ENCODE measurements at regions not wholly inside any gene's neighbourhood (a gene's known extent, or its start where the extent isn't known, plus 50 kb on each side); places are given as distances from the start of the nearest gene placed in this dataset.
"Not testable (repeated sequence)": the region's sequence is repeated elsewhere in the genome, so short reads cannot be mapped to it uniquely, and the experiment has no call there.

- no peak for DNase-seq (ENCODE audit: low spot score)
These were observed 443.1 kb upstream of the FMR1 start for GRCh38 chrX:147468600-147468999.

DNA sequence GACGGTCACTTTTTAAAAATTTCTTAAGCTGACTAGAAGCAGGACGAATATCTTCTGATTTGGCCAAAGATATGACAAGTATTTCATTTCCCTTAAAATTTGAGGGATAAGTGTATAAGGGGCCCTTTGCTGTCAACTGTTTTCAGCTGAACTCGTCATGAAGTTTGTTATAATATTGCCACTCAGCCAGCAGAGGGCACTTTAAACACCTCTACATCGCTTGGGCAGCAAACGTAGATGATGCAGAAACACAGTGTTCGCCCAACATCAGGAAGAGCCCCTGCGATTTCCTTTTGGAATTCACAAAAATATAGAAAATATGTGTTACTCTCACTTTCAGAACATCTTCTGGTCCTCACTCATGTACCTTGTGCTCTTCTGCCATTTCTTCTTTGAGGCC is 435.7 kb upstream of the FMR1 start:
- peak; percentile 2 for DNase-seq (ENCODE audit: low spot score)

DNA sequence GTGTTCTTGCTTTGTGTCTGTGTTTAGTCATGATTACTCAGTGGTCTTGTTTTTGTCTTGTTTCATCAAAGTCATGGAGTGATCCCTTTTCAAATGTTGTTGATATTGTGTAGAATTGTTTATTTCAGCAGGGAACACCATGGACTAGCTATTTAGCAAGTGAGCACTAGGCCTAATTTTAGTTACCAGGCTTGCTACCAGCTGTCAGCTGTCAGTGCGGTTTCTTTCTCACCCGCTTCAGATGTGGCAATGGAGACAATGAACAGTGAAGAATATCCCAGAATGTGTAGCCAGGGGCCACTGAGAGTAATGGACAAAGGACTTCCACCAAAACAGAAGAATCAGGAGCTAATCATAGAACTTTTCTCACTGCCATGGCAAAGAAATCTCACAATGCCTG is 432.8 kb upstream of the FMR1 start:
- DNase-seq (ENCODE audit: low spot score), result no peak

DNA sequence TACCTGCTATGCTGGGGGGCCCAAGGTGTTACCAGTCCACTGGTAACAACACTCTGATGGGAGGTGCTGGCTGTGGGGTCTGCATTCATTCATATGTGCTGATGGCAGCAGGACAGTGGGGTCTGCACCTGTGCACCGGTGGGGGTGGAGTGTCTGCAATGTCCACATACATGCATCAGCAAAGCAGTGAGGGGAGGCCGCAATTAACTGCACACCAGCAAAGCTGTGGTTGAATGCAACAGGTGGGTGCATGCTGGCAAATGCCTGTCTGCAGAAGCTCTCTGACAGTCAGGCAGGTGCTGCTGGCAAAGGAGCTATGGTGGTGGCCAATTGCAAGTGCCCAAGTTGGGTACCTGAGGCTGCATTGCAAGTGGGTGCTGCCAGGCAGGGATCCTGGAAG is 426.5 kb upstream of the FMR1 start:
- DNase-seq (ENCODE audit: low spot score), result no peak

DNA sequence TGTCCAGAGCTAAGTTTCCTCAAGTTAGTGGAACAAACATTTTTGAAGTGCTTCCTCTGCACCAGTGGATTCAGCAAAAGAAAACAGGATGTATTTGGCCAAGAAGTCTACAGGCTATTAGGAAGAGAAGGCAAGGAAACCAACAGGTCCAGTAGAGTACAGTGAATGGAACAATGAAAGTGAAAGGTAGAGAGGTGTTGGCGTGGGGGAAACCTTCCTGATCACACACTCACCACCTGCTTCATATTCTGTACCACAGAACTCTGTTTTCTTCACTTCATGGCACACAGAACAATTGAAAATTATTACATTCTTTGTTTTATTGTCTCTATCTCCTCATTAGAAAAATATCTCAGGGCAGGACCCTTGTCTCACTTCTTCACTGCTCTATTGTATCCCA is 417.4 kb upstream of the FMR1 start:
- DNase-seq (ENCODE audit: low spot score), result no peak

- DNase-seq (ENCODE audit: low spot score), result no peak
These were observed 412.9 kb upstream of the FMR1 start for GRCh38 chrX:147498796-147499195.

GRCh38 chrX:147522981-147523380 is 388.7 kb upstream of the FMR1 start:
- DNase-seq (ENCODE audit: low spot score), result no peak

- no peak for DNase-seq (ENCODE audit: low spot score)
These were observed 378.3 kb upstream of the FMR1 start for GRCh38 chrX:147533426-147533825.

GRCh38 chrX:147537172-147537571 is 374.5 kb upstream of the FMR1 start:
- DNase-seq (ENCODE audit: low spot score), result no peak

GRCh38 chrX:147548023-147548422 is 363.7 kb upstream of the FMR1 start:
- DNase-seq (ENCODE audit: low spot score), result not testable (repeated sequence)

- peak; percentile 1 for DNase-seq (ENCODE audit: low spot score)
These were observed 361.5 kb upstream of the FMR1 start for GRCh38 chrX:147550217-147550616.

DNA sequence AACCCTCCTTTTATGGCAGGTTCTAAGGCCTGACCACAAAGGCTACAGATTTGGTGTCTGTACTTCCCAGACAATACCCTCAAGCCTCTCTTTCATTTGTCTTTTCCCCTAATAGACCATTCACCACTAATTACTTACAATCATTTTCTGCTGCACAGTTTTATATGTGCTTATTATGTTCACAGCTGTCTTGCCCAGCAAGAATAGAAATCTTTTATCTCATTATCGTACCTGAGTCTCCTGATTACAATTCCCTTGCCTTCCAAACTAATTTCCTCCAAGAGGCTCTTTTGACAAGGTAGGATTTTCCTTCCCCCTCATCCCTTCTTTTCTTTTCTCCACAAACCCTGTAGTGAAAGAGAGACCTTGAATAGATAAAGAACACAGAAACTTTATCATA is 352.5 kb upstream of the FMR1 start:
- DNase-seq (ENCODE audit: low spot score), result no peak

- DNase-seq (ENCODE audit: low spot score), result no peak
These were observed 346.5 kb upstream of the FMR1 start for GRCh38 chrX:147565237-147565636.

DNA sequence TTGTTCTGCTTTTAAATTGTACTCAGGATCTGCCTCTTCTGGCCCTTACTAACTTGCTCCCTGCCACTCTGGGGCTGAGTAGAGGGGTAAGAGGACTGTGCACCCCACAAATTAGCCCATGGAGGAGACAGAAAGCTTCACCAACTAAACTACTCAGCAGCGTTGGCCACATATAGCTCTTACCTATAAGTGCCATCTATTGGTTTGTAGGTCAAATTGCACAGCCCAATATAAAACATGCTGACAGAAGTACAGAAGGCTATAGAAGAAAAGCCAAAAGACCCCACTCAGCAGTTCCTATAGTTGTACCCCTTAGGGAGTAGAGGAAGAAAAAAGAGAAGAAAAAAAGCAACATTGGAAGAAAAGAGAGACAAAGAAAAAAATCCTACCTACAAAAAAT is 341.2 kb upstream of the FMR1 start:
- DNase-seq (ENCODE audit: low spot score), result no peak

- no peak for DNase-seq (ENCODE audit: low spot score)
These were observed 338.5 kb upstream of the FMR1 start for GRCh38 chrX:147573266-147573665.

DNA sequence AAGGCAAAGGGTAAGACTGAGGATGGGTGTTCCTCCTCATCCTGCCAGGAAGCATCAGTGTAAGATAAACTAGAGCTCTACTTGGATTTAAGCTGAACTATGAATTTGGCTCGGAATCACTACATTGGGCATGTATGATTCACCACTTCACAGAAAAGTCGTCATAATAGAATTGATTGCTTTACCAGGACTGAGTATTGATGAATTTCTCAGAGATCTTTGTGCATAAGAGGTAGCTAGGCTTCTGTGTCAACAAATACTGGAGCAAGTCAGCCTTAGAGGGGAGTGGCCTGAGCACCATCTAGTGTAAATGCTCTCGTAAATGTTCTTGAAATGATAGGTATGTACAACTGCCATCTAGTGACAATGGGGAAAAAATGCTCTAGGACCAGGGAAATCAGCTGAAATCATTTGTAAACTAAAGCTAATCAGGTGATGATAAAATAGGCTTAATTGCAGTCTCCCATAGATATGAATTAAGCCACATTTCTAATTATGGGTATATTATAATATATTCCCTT is 309.5 kb upstream of the FMR1 start:
- DNase-seq (ENCODE audit: low spot score), result no peak

DNA sequence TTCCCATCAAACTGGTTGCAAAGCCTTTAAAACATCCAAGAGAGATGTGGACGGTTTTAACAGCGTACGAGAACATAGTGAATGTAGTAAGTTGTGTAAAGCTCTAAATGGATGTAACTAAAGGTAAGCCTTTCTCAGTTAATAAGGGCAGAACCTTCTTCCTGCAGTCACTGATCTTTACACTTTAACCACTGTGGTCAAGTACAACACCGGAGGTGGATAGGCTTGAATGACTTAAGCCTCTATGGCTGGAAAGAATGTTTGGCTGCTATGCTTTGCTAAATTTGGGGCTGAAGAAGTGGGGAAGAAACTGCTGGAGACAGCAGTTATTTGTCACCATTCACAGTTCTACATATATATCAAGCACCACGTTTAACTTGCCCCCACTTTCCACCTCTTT is 285.1 kb upstream of the FMR1 start:
- no peak for DNase-seq (ENCODE audit: low spot score)

DNA sequence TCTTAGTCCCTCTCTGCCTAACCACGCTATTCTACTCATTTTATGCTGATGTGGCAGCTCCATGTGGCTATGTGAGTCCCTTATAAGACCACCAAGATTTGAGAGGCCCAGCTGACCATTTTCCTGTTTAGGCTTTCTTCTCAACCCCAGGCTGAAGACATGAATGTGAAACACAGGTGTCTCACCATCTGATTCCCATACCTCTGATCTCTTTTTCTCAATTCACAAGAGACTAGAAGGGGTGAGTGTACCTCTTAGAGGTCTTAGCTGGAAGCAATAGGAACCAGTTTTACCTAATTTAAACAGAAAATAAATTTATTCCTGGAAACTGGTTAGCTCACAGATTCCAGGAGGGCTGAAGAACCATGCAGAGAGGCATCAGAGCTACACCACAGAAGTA is 276.5 kb upstream of the FMR1 start:
- DNase-seq (ENCODE audit: low spot score), result no peak

DNA sequence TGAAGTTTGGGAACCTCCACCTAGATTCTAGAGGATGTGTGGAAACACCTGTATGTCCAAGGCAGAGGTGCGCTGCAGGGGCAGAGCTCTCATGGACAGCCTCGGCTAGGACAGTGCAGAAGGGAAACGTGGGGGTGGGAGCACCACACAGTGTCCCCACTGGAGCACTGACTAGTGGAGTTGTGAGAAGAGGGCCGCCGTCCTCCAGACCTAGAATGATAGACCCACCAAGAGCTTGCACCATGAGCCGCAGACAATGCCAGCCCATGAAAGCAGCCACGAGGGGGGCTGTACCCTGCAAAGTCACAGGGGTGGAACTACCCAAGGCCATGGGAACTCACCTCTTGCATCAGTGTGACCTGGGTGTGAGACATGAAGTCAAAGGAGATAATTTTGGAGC is 274.5 kb upstream of the FMR1 start:
- no peak for DNase-seq (ENCODE audit: low spot score)

- no peak for DNase-seq (ENCODE audit: low spot score)
These were observed 264.6 kb upstream of the FMR1 start for GRCh38 chrX:147646949-147647723.

GRCh38 chrX:147675819-147676218 is 235.9 kb upstream of the FMR1 start:
- DNase-seq (ENCODE audit: low spot score), result no peak

DNA sequence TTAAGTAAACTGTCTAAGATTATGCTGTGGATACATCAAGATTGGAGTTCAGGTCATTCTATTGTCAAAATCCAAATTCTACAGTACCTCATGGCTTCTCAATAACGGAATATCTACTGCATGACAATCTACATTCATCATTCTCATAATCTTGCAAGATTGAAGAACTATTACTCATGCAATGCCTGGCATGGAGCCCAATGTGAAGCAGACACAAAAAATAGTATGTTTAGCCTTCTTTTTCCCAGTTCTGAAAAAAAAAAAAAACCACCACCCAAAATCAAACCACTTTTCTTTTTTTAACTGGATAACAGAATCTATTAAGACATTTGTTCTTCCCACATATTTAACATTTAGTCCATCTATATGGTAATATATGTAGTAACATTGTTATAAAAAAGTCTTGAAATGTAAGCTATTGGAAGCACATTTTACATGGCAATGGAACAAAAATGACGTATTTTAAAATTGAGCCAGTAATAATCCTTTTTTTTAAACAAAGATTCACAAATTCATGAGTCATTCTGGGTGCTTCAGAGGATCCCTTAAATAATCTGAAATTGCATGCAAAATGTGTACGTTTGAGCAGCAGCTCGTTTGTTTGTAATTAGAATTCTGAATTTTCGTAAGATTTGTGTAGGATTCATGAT is 232.2 kb upstream of the FMR1 start:
- no peak for DNase-seq (ENCODE audit: low spot score)

DNA sequence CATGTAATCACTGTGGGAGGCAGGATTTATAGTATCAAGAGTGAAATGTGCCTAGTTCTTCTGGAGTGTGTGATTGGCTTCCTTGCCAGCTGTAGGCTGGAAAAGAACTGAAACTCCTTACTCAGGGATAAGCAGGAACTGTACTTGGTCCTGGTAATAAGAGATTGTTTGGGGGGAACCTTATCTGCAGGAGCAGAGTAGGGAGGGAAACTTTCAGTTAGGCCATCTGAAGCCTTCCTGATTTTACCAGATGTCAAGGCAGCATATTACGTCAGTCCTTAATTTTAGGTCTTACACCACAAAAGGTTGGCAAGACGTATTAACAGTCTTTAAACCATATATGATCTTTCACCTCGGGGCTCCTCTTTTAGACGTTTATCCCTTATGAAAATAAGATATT is 231.5 kb upstream of the FMR1 start:
- DNase-seq (ENCODE audit: low spot score), result no peak

GRCh38 chrX:147693511-147693910 is 218.2 kb upstream of the FMR1 start:
- no peak for DNase-seq (ENCODE audit: low spot score)

Data from HuH-7 (cell line).